ENCODE measurements at regions not wholly inside any gene's neighbourhood (a gene's known extent, or its start where the extent isn't known, plus 50 kb on each side); places are given as distances from the start of the nearest gene placed in this dataset.

- no peak overlapping the region for H2AFZ ChIP-seq (ENCODE audit: low read length)
- H3K56ac ChIP-seq (replicated peaks; ENCODE audit: insufficient read length, low read depth, low read length) = no peak overlapping the region
- ChIA-PET POLR2A (ENCODE audit: partially characterized antibody) (no interaction called here), CTCF (ENCODE audit: partially characterized antibody) (interaction anchor here (0.6 to 3.1 kb wide), 16 partner anchors 9 to 598 kb away, joined by 3 to 14 read pairs (median 4); no protein-coding TSS in a partner anchor)
- H3K23me2 ChIP-seq (ENCODE audit: low read depth, low read length) = peaks cover 4% of the 10 kb centered on the region; the same call in 1 of the 2 replicates
- H4K20me1 ChIP-seq (replicated peaks in 1 of 2; ENCODE audit: control insufficient read depth in 1 of 2, insufficient read depth in 2 of 2, low read length in 2 of 2) = no peaks in the 10 kb centered on the region
- no peak overlapping the region for H3K27ac ChIP-seq (ENCODE audit: low read depth, low read length)
- FAIRE-seq = peak; percentile 60
- H2BK15ac ChIP-seq (ENCODE audit: low read length) = no peak overlapping the region
- H3K4me1 ChIP-seq (replicated peaks in 1 of 4; ENCODE audit: control insufficient read depth in 3 of 4, insufficient read depth in 4 of 4, low read length in 3 of 4) = no peaks in the 10 kb centered on the region
- H3K79me1 ChIP-seq (ENCODE audit: low read depth, low read length) = no peaks in the 10 kb centered on the region
- no peak overlapping the region for H2BK5ac ChIP-seq (ENCODE audit: low read depth, low read length)
- no peak overlapping the region for H3K4me2 ChIP-seq (ENCODE audit: insufficient read depth in 1 of 2, low read depth in 2 of 2, low read length in 2 of 2)
- H3K27me3 ChIP-seq (replicated peaks in 1 of 4; ENCODE audit: control insufficient read depth in 3 of 4, extremely low read depth in 1 of 4, insufficient read depth in 3 of 4, low read length in 3 of 4) = peaks cover 0 to 1% (median 0%) of the 10 kb centered on the region in 4 experiments; a peak in 1 of 7 replicates
- WGBS, 2 experiments (ENCODE audit: extremely low coverage in 1 of 2, insufficient coverage in 1 of 2, insufficient read length in 1 of 2, insufficient replicate concordance in 2 of 2, low coverage in 1 of 2, low lambda C conversion rate in 2 of 2, missing lambda C conversion rate in 1 of 2) = 88% methylated on average over 7 of the region's 7 CpGs; no CpG with 5 or more reads in 1 of the 2 experiments
- H3K36me3 ChIP-seq (ENCODE audit: control insufficient read depth in 2 of 4, insufficient read depth in 4 of 4, low read length in 3 of 4) = no peaks in the 10 kb centered on the region
- H2BK12ac ChIP-seq (ENCODE audit: low read depth, low read length) = no peak overlapping the region
- H3K14ac ChIP-seq (ENCODE audit: insufficient read length) = no peak overlapping the region
- no peaks in the 10 kb centered on the region for H3K79me2 ChIP-seq (ENCODE audit: control insufficient read depth in 1 of 2, insufficient read depth in 2 of 2, low read length in 2 of 2)
- H2BK120ac ChIP-seq (replicated peaks; ENCODE audit: low read depth, low read length) = no peak overlapping the region
- H3K9ac ChIP-seq (replicated peaks in 1 of 4; ENCODE audit: extremely low read depth in 1 of 4, low read depth in 3 of 4, low read length in 3 of 4) = peak overlapping the region in 1 of 4 experiments; percentile 34; a peak in 1 of 7 replicates
- peak; percentile 19; the same call in 1 of the 2 replicates for TF ChIP-seq TCF12 (IDR thresholded peaks at IDR 0.05; ENCODE audit: low read depth, low read length)
- no peak for TF ChIP-seq SIX5 (IDR thresholded peaks at IDR 0.05; ENCODE audit: low read depth, low read length)
- TF ChIP-seq TEAD4 (IDR thresholded peaks at IDR 0.05; ENCODE audit: low read depth, low read length) = 0 out of 2 replicates have a peak, but pooled peaks have one; percentile 22
- no peak for DNase-seq (ENCODE audit: low read depth in 1 of 2, low spot score in 2 of 2)
- no peak overlapping the region for H2BK20ac ChIP-seq (ENCODE audit: low read length)
- H3K4me3 ChIP-seq (ENCODE audit: extremely low read depth in 1 of 4, insufficient read depth in 2 of 4, low read depth in 3 of 4, low read length in 4 of 4) = no peak overlapping the region
- no peak overlapping the region for H4K8ac ChIP-seq (ENCODE audit: extremely low read depth, insufficient read depth, low read length)
- H3K9me3 ChIP-seq (ENCODE audit: insufficient read depth in 2 of 2, low read depth in 1 of 2, low read length in 1 of 2) = no peaks in the 10 kb centered on the region
- H4K91ac ChIP-seq (replicated peaks; ENCODE audit: insufficient read length, low read length) = no peak overlapping the region
- no peak overlapping the region for H2AK5ac ChIP-seq (ENCODE audit: low read depth, low read length)
- H4K5ac ChIP-seq (ENCODE audit: insufficient read length, low read depth, low read length) = no peak overlapping the region
- no peak overlapping the region for H3K4ac ChIP-seq (replicated peaks; ENCODE audit: insufficient read length, low read depth, low read length)
- no peak overlapping the region for H3K23ac ChIP-seq (ENCODE audit: insufficient read length)
- H3K18ac ChIP-seq (ENCODE audit: extremely low read depth, low read length) = no peak overlapping the region
These were observed 277.4 kb upstream of the SESN3 start for GRCh38 chr11:95508219-95508890.
